Transverse colon (tissue), 3 donors: ENCODE measurements at regions not wholly inside any gene's neighbourhood (a gene's known extent, or its start where the extent isn't known, plus 50 kb on each side); places are given as distances from the start of the nearest gene placed in this dataset.

Experiments
- EP300 ChIP-seq: sonication (generic); formaldehyde crosslinking; IDR thresholded peaks from one replicate; pipeline ENCODE4 v1.6.1; 2017; ENCODE audit warnings: antibody characterized with exemption, low read depth
- TF ChIP-seq, protein P1 (sequence below), 5 experiments: fragments of 200-600 bp in 3 of 5; fragments of 450-650 bp in 2 of 5; sonication (generic) in 3 of 5; IDR thresholded peaks; 1 replicate in 2 of 5; 2 replicates in 3 of 5; pipeline ENCODE4 v1.5.1; 2016 to 2017; ENCODE audit warnings: antibody characterized with exemption in 5 of 5, inconsistent platforms in 3 of 5, mild to moderate bottlenecking in 2 of 5, moderate library complexity in 1 of 5

DNA sequence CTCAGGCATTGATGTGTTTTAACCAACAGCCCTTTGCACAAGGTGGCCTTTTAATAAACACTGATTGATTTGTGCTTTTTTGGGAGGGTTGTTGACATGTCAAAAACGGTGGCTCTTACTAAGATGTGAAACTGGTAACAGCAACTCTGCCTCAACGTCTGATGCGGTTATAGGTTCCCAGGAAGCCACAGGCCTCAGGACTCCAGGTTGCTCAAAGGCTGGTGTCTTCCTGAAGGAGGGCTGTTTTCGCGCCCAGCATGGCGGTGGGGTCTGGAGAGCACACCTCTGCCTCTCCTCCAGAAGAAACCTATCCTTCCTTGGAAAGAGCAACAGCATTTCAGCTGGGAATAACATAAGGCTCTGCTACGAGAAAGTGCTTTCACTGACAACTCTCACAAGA is 187.5 kb downstream of the IRF8 start:
- TF ChIP-seq, protein P1, sequence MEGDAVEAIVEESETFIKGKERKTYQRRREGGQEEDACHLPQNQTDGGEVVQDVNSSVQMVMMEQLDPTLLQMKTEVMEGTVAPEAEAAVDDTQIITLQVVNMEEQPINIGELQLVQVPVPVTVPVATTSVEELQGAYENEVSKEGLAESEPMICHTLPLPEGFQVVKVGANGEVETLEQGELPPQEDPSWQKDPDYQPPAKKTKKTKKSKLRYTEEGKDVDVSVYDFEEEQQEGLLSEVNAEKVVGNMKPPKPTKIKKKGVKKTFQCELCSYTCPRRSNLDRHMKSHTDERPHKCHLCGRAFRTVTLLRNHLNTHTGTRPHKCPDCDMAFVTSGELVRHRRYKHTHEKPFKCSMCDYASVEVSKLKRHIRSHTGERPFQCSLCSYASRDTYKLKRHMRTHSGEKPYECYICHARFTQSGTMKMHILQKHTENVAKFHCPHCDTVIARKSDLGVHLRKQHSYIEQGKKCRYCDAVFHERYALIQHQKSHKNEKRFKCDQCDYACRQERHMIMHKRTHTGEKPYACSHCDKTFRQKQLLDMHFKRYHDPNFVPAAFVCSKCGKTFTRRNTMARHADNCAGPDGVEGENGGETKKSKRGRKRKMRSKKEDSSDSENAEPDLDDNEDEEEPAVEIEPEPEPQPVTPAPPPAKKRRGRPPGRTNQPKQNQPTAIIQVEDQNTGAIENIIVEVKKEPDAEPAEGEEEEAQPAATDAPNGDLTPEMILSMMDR (IDR thresholded peaks at IDR 0.05) = no peak
- TF ChIP-seq EP300 = no peak
